Peyer's patch (tissue), 4 donors: ENCODE measurements at regions not wholly inside any gene's neighbourhood (a gene's known extent, or its start where the extent isn't known, plus 50 kb on each side); places are given as distances from the start of the nearest gene placed in this dataset.

Experiments
- CTCF ChIP-seq, 6 experiments: fragments of 450-650 bp in 4 of 6; fragments of 200-600 bp in 2 of 6; sonication (generic) in 1 of 6; IDR thresholded peaks; one replicate each; pipeline ENCODE4 v1.5.1; 2017 to 2019; ENCODE audit warnings: antibody characterized with exemption in 6 of 6, mild to moderate bottlenecking in 3 of 6, moderate library complexity in 1 of 6
- POLR2A ChIP-seq, 2 donors: fragments of 450-650 bp; IDR thresholded peaks; one replicate each; pipeline ENCODE4 v1.5.1; 2017; ENCODE audit warnings: antibody characterized with exemption in 2 of 2, mild to moderate bottlenecking in 2 of 2, moderate library complexity in 2 of 2

- TF ChIP-seq CTCF (IDR thresholded peaks at IDR 0.05) (no peak), POLR2A (IDR thresholded peaks at IDR 0.05) (no peak)
Observed at GRCh38 chr3:148400754-148401153, 296.9 kb upstream of the AGTR1 start.
